Ishikawa (cell line): ENCODE measurements at regions not wholly inside any gene's neighbourhood (a gene's known extent, or its start where the extent isn't known, plus 50 kb on each side); places are given as distances from the start of the nearest gene placed in this dataset.

Source experiments
- CEBPB ChIP-seq: IDR thresholded peaks from 2 replicates; pipeline ENCODE4 v1.6.1; 2012
- CREB1 ChIP-seq: IDR thresholded peaks from 2 replicates; pipeline ENCODE4 v1.6.1; 2012; ENCODE audit warnings: low read depth
- EGR1 ChIP-seq: IDR thresholded peaks from 2 replicates; pipeline ENCODE4 v1.6.1; 2012
- EP300 ChIP-seq: IDR thresholded peaks from 2 replicates; pipeline ENCODE4 v1.6.1; 2012; ENCODE audit warnings: borderline replicate concordance
- MAX ChIP-seq: IDR thresholded peaks from 2 replicates; pipeline ENCODE4 v1.6.1; 2012
- RAD21 ChIP-seq: IDR thresholded peaks from 2 replicates; pipeline ENCODE4 v1.6.1; 2012; ENCODE audit warnings: low read depth
- REST ChIP-seq: IDR thresholded peaks from 2 replicates; pipeline ENCODE4 v1.6.1; 2012; ENCODE audit warnings: low read depth, mild to moderate bottlenecking
- TAF1 ChIP-seq: IDR thresholded peaks from 2 replicates; pipeline ENCODE4 v1.6.1; 2012; ENCODE audit warnings: low read depth, mild to moderate bottlenecking
- TCF12 ChIP-seq: IDR thresholded peaks from 2 replicates; pipeline ENCODE4 v1.6.1; 2012; ENCODE audit warnings: low read depth
- YY1 ChIP-seq: IDR thresholded peaks from 2 replicates; pipeline ENCODE4 v1.6.1; 2012; ENCODE audit warnings: low read depth

DNA sequence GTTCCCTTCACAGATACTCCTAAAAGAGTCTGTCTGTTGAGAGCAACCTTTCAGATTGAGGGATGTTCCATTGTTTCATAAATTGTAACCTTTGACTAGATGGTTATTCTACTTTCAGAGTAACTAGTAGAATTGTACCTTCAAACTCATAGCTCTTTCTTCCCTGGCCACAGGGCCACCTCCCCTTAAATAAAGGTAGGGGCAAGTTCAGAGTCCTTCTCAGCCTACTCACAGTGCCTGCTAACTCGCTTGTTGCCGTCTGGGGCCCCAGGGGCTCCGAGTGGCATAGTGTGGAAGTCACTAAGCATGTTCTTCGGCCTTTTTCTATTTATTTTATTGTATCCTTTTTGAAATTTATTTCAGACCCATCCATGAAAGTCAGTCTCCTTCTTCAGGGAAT, 250.4 kb downstream of the ALX1 start:
- TF ChIP-seq REST: no peak
- no peak for TF ChIP-seq TCF12
- no peak for TF ChIP-seq TAF1
- no peak for TF ChIP-seq EGR1
- TF ChIP-seq RAD21: no peak
- TF ChIP-seq MAX: no peak
- no peak for TF ChIP-seq YY1
- TF ChIP-seq EP300: no peak
- TF ChIP-seq CEBPB: no peak
- TF ChIP-seq CREB1: no peak
